Muscle of back (tissue), 3 donors: ENCODE measurements at regions not wholly inside any gene's neighbourhood (a gene's known extent, or its start where the extent isn't known, plus 50 kb on each side); places are given as distances from the start of the nearest gene placed in this dataset.
A peak's percentile ranks its signal among the peaks of the same experiment; 100 is the strongest.

Experiments
- DNase-seq, 3 donors: peaks; one replicate each; pipeline versions ENCODE4 v3.0.0 to v3.0.0-alpha.2; 2013

- peak in 1 of 3 donors; percentile 56 for DNase-seq
Measured at GRCh38 chr2:215772003-215772402, 241.3 kb downstream of the MREG start.

DNA sequence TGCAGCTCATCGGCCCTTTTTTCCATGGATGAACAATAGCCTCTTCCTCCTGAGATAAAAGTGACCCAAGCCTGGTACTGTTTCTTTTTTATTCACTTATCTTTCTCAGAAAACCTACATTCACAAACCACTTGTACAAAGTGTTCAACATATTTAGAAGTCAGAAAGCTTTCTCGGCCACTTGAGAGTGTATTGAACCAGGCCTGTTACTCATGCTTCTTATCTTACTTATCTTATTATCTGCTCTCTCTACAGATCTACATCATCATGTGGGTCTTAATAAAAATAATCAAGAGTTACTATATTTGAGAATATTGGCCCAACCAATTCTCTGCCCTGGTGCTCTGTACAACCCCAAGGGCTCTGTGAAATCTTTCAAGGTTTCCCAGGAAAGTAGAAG lies 242.1 kb downstream of the MREG start:
- no peak for DNase-seq

DNA sequence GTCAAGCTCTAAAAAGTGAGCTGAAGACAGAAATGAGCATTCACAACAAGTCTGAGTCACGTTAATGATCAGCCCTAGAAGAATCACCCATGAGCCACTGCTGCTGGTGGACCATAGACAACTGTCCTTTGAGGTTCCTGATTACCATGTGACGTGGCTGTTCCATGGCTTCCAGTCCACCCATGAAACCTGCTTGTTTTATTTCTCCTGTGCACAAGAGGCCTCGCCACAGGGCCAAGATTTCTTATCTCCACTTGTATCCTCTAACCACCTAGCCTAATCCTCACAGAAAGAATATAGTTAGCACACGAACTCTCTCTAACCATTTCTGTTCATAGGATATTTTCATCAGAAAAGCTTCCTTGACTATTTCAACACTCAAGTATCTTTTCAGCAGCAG lies 242.7 kb downstream of the MREG start:
- DNase-seq = no peak

GRCh38 chr2:215769246-215769645 lies 244.1 kb downstream of the MREG start:
- DNase-seq = no peak

DNA sequence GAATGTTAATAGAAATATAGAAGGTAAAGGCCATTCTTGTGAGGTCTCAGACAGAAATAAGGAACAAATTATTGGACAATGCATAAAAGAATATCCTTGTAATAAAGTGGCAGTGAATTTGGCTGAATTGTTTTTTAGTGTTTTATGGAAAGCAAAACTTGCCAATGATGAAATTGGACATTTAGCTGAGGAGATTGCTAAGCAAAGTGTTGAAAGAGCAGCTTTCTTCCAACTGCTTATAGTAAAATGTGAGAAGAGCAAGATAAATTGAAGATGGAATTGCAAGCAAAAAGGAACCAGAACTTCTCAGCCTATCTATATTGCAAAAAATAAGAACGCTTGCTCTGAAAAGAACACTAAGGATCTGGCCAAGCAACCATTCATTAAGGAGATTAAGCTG lies 245.7 kb downstream of the MREG start:
- no peak for DNase-seq

DNA sequence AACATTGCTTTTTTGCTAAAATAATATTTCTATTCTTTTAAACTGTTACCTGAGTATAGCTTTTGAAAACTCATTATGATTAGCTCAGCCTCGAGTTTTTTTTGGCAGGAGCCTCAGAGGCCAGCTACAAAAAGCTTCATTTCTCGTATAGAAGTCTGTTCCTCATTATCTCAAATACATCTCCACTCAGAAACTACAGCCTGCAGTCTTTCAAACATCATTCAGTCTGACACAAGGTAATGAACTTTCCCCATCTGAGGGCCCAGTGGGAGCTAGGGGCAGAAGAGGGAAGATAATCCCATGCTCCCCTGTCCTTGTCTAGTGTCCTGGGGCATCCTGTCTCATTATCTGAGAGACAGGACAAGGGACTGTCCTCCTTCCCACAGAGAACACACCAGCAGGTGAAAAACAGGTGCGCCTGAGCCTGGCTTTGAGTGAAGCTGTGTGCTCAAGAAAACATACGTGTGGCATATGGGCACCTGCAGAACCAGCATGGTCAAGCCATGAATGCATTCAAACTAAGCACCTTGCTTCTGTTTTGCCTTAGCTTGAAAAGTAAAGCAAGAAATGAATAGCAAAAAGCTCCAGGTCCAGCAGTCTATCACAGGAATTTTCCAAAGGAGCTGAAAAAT lies 247.5 kb downstream of the MREG start:
- DNase-seq = no peak

DNA sequence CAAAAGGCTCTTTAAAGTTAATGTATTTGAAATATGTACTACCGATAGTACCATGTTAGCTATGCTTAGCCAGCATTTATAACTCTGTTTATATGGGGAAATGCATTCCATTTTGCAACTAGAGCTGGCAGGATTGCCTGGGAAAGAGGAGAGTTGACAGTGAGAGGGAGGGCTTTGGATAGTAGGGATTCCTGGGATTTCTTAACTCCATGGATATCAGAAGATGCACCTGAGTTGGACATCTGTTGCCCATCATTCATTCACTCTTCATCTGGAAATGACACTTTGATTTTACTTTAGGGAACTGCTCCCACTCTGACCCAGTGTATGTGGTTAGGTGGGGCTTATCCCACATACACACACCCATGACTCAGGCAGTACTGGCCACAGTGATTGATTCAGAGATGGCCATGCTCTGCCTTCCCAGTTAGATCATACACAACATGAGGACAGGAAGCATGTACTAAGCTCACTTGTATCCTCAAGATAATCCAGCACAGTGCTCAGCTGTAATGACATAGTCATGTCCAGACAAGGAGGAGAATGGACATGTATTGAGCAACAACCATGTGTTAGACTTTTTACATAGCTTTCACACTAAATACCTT lies 248.8 kb downstream of the MREG start:
- DNase-seq = peak in 1 of 3 donors; percentile 60

DNA sequence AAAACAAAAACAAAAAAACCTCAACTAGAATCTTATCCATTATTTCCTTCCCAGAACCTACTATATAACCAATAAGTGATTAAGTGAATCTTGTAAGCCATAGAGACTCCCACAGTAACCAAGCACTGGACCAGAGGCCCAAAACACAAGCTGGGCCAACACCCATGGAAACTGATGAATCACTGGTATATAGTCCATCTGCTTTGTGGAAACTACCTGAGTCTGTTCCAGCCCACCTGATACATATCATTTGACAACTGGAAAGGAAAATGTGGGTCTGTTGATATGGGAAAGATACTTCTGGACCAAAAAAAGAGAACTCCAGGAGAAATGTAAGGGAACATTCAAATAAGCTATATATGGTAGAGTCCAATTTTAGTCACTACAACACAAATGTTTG lies 252.8 kb downstream of the MREG start:
- no peak for DNase-seq

DNA sequence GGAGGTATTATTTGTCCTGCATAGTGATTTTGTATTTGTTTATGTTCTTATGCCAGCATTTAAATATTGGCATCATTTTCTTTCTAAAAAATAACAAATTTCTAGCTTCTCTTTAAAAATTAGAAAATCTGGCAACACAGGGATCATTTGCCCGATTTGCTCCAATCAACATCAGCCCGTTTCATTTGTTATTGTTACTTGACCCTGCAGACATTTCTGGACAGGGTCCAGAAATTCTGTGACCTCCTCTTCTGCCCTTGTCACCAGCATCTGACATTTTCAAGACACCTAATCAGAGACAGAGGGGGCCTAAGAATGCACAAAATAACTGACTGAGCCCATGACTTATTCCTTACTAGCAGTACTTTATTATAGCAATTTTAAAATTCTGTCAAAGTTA lies 253.3 kb downstream of the MREG start:
- DNase-seq = no peak

DNA sequence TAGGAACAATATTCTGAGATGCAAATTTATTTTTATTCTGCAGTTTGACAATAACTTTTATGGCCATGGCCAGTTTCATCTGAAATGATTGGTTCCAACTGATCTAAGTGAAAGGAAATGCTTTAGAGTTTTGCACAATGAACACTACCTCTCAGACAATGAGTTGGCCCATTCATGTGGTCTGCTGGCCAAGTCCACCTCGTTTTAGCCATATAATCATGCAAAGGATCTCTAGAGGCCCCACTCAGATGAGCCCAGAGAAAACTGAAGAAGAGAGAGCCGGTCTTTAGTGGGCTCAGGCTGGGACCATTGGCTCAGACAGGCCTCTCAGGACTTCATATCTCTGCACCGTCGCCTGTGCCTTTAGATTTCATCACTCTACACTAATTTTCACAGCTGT lies 254.7 kb downstream of the MREG start:
- DNase-seq = peak in 2 of 3 donors; percentile 46 to 57

DNA sequence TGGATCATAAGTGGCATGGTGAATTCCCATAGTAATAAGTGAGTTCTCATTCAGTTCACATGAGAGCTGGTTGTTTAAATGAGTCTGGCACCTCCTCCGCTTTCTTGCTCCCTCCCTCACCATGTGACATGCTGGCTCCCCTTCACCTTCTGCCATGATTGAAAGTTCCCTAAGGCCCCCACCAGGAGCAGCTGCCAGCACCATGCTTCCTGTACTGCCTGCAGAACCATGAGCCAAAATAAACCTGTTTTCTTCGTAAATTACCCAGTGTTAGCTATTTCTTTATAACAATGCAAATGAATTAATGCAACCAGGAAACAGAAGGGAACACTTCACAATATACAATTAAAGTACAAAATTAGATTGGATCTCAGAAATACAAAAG lies 257.0 kb downstream of the MREG start:
- DNase-seq = no peak

DNA sequence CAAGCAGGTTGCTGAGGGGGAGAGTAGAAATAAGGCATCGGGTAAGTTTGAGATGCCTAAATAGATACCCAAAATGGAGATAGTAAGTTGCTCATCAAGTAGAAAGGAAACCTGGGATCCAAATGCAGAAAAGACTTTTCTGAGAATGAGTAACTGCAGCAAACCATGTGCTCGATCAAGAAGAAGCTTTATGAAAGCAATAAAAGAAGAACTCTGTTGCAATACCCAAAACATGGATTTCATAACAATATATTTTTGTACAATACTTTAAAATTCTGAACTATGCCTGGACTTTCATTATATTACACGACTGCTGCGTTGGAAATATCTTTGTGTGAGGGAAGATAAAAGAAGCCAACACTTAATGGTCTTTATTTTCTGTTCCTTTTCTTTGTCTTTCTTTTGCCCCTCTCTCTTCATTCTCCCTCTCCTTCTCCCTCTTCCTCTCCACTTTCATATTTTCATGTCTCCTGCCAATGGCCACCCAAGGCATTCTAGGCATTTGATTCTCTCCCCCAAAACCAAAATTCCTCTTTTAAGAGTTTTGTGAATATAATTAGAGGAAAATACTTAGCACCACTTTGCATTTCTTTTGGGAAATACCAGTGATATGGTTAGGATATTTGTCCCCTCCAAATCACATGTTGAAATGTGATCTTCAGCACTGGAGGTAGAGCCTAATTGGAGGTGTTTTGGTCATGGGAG lies 257.6 kb downstream of the MREG start:
- DNase-seq = no peak

GRCh38 chr2:215754546-215754945 lies 258.8 kb downstream of the MREG start:
- DNase-seq = no peak

DNA sequence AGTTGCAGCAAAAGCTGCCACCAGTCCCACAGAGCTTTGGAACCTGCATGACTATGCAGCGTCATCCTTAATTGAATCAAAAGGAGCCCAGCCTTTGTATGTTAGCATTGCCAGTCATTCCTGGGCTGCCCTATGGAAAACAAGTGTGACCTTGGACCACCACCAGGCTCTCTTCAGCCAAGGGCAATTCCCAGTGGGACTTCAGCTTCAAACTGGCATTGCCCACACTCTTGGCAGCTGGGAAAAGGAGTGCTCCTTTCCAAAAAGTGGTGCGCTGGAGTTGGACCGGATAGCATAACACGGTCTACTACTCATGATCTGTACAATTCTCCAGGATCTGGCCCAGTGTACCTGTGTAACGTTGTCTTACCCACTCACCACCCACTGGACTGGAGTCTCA lies 259.5 kb downstream of the MREG start:
- DNase-seq = no peak

DNA sequence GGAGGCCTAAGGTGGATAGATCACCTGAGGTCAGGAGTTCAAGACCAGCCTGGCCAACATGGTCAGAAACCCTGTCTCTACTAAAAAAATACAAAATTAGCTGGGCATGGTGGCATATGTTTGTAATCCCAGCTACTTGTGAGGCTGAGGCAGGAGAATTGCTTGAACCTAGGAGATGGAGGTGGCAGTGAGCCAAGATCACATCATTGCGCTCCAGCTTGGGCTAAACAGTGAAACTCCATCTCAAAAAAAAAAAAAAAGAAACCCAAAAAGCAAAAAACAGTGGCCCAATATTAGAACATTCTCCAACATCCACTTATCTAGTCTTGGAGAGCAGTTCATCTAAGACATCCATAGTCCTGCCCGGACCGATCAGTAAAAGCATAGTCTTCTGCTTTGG lies 260.4 kb downstream of the MREG start:
- DNase-seq = no peak

GRCh38 chr2:215752436-215752835 lies 260.9 kb downstream of the MREG start:
- no peak for DNase-seq

DNA sequence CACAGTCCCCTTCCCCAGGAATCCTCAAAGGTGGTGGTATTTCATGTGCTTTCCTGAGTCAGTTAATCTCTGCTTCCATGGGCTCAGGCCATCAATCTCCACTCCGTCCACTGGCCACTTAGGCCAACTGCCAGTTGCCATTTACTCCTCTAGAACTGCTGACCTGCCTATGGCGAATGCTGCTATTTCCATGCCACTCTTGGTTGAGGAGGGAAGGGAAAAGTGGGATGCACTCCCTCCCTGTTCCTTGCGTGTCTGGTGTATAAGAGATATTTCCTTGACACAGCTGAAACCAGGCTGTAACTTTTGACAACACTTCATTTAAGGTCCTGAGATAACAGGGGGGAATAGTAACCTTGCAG lies 261.5 kb downstream of the MREG start:
- no peak for DNase-seq

- DNase-seq = peak in 1 of 3 donors; percentile 95
Measured at GRCh38 chr2:215751200-215751910, 262.0 kb downstream of the MREG start.

DNA sequence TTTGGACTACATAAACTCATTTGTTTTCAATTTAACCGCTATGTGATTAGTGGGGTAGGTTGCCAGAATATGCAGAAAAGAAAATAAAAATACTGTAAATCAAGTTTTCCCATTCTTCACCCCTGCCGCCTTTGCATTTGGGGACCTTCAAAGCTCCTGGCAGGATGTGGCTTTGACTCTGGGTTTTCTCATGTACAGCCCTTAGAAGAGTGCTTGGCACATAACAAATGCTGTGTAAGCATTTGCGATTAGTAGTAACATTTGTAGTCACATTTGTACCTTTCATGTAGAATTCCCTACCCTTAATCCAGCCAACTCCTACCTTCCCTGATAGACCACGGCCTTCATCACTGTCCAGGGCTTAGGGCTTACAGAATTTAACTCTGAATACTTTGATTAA lies 262.6 kb downstream of the MREG start:
- peak in 1 of 3 donors; percentile 43 for DNase-seq

GRCh38 chr2:215749092-215749957 lies 264.0 kb downstream of the MREG start:
- DNase-seq = peak; percentile 77 to 95 (median 89)

DNA sequence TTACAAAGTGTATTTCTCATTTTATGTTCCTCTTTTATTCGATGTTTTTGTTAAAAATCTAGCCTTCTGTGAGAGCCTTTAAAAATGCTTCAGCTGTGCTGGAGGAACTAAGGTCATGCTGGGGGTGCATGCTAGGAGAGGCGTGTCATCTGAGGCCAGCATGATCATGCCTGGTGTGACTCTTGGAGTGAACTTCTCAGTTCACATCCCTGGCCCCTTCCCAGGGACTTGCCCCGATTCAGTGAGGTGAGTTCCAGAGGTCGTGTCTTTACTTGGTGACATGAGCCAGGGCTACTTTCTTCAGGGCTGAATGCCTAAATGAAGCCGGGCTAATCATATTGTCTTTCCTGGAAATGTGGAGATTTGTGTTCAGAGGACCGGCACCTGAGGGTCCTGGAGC lies 264.9 kb downstream of the MREG start:
- peak in 2 of 3 donors; percentile 39 to 68 for DNase-seq
